Natural killer cell (primary cell): ENCODE measurements at regions not wholly inside any gene's neighbourhood (a gene's known extent, or its start where the extent isn't known, plus 50 kb on each side); places are given as distances from the start of the nearest gene placed in this dataset.

Experiments used
- ATAC-seq, 3 donors: fragments of 150-1000 bp in 2 of 3; fragments of 200-7000 bp in 1 of 3; cut with Tn5 transposase; 1 replicate in 1 of 3; 2 replicates in 2 of 3; pipeline ENCODE4 v1.10.0; 2021; ENCODE audit warnings: mild to moderate bottlenecking in 2 of 3, moderate library complexity in 2 of 3
- DNase-seq, 2 donors: peaks; one replicate each; pipeline versions ENCODE4 v3.0.0 to v3.0.0-alpha.2; 2013 to 2021; ENCODE audit warnings: mixed read lengths in 1 of 2
- H3K27ac ChIP-seq: one replicate; pipeline ENCODE4 v1.5.1; 2013; ENCODE audit warnings: mild to moderate bottlenecking, low read length
- H3K27me3 ChIP-seq: one replicate; pipeline ENCODE4 v1.6.1; 2013; ENCODE audit warnings: low read length; ENCODE audit not compliant: control insufficient read depth, insufficient read depth
- H3K36me3 ChIP-seq: one replicate; pipeline ENCODE4 v1.6.1; 2013; ENCODE audit warnings: low read length; ENCODE audit not compliant: control insufficient read depth, insufficient read depth
- H3K4me1 ChIP-seq: one replicate; pipeline ENCODE4 v1.6.1; 2013; ENCODE audit warnings: low read length; ENCODE audit not compliant: control insufficient read depth, insufficient read depth
- H3K4me3 ChIP-seq: one replicate; pipeline ENCODE4 v1.5.1; 2013; ENCODE audit warnings: low read length
- H3K9me3 ChIP-seq: one replicate; pipeline ENCODE4 v1.6.1; 2013; ENCODE audit warnings: low read length; ENCODE audit not compliant: control insufficient read depth, insufficient read depth
- H3K27ac Mint-ChIP-seq, 2 donors: one replicate each; pipeline ENCODE4 v1.8.0; 2022; ENCODE audit warnings: mild to moderate bottlenecking in 2 of 2, mixed read lengths in 2 of 2, moderate library complexity in 1 of 2
- H3K27me3 Mint-ChIP-seq, 2 donors: one replicate each; pipeline ENCODE4 v1.8.0; 2022; ENCODE audit warnings: low read depth in 2 of 2, mixed read lengths in 2 of 2
- H3K36me3 Mint-ChIP-seq: one replicate; pipeline ENCODE4 v1.8.0; 2022; ENCODE audit warnings: mixed read lengths
- H3K4me1 Mint-ChIP-seq, 2 donors: one replicate each; pipeline ENCODE4 v1.8.0; 2022; ENCODE audit warnings: mixed read lengths in 2 of 2
- H3K4me3 Mint-ChIP-seq: one replicate; pipeline ENCODE4 v1.8.0; 2022; ENCODE audit warnings: mild to moderate bottlenecking, moderate library complexity, mixed read lengths
- H3K9me3 Mint-ChIP-seq, 2 donors: one replicate each; pipeline ENCODE4 v1.8.0; 2022; ENCODE audit warnings: mixed read lengths in 2 of 2
- WGBS: methylation state at CpG from one replicate; pipeline ENCODE4 v1.1.7; 2013; ENCODE audit warnings: missing lambda C conversion rate; ENCODE audit not compliant: insufficient coverage; 5-methylcytosine and 5-hydroxymethylcytosine counted together
- intact Hi-C: fragments of 100-400 bp; cut with micrococcal nuclease; formaldehyde crosslinking; loops from one replicate; pipeline ENCODE4 v1.14.2; 2022
- TF ChIP-seq, protein P1 (sequence below): fragments of 200-600 bp; IDR thresholded peaks from one replicate; pipeline ENCODE4 v1.8.0; 2022; ENCODE audit warnings: antibody characterized with exemption

DNA sequence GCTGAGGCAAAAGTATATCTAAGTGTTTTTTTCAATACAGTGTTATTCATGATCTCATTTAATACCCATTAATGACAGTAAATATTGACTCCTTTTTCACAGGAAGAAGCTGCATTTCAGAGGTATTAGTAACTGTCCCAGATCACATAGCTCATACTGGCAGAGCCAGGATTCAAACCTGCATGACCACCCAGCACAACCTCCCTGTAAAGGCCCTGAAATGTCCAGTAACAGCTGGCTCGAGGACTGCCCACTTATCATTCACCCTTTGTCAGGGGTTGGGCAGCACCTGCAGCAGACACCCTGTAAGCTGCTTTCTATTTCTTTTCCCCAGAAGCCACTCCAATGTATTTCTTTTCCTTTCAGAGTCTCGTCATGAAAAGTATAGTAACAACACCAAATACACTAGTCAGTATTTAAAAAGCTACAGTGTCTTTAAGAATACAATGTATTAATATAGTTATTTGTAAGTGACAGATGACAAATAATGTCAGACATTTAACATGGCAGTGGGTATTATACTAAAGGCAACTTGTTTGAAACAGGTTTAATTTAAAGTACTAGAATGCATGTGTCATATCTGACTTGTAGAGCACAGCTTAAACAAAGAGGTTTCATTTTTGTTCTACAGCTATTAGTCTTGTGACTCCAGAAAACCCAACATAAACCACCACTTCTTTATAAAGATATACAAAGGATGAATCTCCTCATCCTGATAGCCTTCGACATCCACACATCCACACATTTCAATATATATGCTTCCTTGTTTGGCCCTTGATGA, 841.6 kb upstream of the GJE1 start:
- H3K9me3 Mint-ChIP-seq, result peaks cover 2 to 6% of the 10 kb centered on the region in 2 donors
- H3K27ac Mint-ChIP-seq, result no peak overlapping the region
- 82% methylated on average over 2 of the region's 3 CpGs for WGBS
- no peak overlapping the region for H3K4me3 Mint-ChIP-seq
- Histone ChIP-seq H3K36me3 (no peaks in the 10 kb centered on the region), H3K4me1 (no peaks in the 10 kb centered on the region), H3K27ac (no peak overlapping the region), H3K9me3 (no peaks in the 10 kb centered on the region), H3K4me3 (no peak overlapping the region), H3K27me3 (no peaks in the 10 kb centered on the region)
- H3K4me1 Mint-ChIP-seq, result no peaks in the 10 kb centered on the region
- no peaks in the 10 kb centered on the region for H3K27me3 Mint-ChIP-seq
- H3K36me3 Mint-ChIP-seq, result no peaks in the 10 kb centered on the region
- DNase-seq (no peak), ATAC-seq (no peak)
- intact Hi-C loops, result no loop called here
- TF ChIP-seq, protein P1, sequence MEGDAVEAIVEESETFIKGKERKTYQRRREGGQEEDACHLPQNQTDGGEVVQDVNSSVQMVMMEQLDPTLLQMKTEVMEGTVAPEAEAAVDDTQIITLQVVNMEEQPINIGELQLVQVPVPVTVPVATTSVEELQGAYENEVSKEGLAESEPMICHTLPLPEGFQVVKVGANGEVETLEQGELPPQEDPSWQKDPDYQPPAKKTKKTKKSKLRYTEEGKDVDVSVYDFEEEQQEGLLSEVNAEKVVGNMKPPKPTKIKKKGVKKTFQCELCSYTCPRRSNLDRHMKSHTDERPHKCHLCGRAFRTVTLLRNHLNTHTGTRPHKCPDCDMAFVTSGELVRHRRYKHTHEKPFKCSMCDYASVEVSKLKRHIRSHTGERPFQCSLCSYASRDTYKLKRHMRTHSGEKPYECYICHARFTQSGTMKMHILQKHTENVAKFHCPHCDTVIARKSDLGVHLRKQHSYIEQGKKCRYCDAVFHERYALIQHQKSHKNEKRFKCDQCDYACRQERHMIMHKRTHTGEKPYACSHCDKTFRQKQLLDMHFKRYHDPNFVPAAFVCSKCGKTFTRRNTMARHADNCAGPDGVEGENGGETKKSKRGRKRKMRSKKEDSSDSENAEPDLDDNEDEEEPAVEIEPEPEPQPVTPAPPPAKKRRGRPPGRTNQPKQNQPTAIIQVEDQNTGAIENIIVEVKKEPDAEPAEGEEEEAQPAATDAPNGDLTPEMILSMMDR, result no peak

DNA sequence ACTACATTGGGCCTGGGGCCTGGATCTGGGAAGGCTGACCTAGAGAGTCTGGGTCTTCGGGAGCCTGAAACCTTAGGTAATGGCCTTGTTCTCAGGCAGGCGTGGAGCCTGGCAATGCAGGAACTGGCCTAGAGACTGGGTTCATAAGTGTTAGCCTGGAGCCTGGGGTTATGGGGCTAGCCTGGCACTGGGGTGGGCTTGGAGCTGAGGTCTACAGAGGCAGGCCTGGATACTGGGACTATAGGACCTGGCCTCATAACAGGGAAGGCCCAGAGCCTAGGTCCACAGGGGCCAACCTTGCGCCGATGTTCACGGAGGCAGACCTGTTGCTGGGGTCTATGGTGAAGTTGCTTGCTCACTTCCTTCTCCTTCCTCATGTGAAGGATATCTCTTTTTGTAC, 843.8 kb upstream of the GJE1 start:
- DNase-seq (no peak), ATAC-seq (no peak)
- no peaks in the 10 kb centered on the region for H3K27me3 Mint-ChIP-seq
- H3K27me3 ChIP-seq, result no peaks in the 10 kb centered on the region
- no peaks in the 10 kb centered on the region for H3K9me3 ChIP-seq
- intact Hi-C loops, result no loop called here
- peaks cover 2 to 6% of the 10 kb centered on the region in 2 donors for H3K9me3 Mint-ChIP-seq
- TF ChIP-seq, protein P1, result no peak
- H3K4me1 ChIP-seq, result no peaks in the 10 kb centered on the region
- H3K4me3 ChIP-seq, result no peak overlapping the region
- 96% methylated on average over 5 of the region's 5 CpGs for WGBS
- no peak overlapping the region for H3K4me3 Mint-ChIP-seq
- no peaks in the 10 kb centered on the region for H3K36me3 Mint-ChIP-seq
- H3K36me3 ChIP-seq, result no peaks in the 10 kb centered on the region
- no peak overlapping the region for H3K27ac ChIP-seq
- H3K27ac Mint-ChIP-seq, result no peak overlapping the region
- H3K4me1 Mint-ChIP-seq, result no peaks in the 10 kb centered on the region

DNA sequence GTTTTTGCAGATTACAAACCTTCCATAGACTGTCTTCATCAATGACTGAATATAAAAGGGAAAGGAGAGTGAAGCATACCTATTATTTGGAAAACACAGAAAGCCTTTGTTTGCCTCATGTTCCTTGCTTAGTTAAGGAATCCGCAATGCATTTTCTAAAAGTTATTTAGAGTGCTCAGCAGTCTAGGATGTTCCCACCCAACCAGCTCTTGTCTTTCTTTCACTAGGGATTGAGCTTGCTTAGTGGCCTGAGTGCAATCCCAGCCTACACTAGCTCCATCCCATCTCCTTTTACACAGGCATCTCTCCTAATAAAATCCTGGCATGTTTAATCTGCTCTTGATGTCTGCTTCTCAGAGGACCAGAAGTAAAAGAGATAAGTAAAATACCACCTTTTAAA, 850.5 kb upstream of the GJE1 start:
- WGBS, result 92% methylated on average over 1 of the region's 1 CpG
- Histone ChIP-seq H3K27ac (no peak overlapping the region), H3K4me1 (no peaks in the 10 kb centered on the region), H3K9me3 (no peaks in the 10 kb centered on the region), H3K36me3 (no peaks in the 10 kb centered on the region), H3K27me3 (no peaks in the 10 kb centered on the region), H3K4me3 (no peak overlapping the region)
- DNase-seq (no peak), ATAC-seq (no peak)
- Mint-ChIP-seq H3K9me3 (no peaks in the 10 kb centered on the region), H3K4me3 (no peak overlapping the region), H3K27ac (no peak overlapping the region), H3K36me3 (no peaks in the 10 kb centered on the region), H3K4me1 (no peaks in the 10 kb centered on the region), H3K27me3 (no peaks in the 10 kb centered on the region)
- intact Hi-C loops, result no loop called here
- TF ChIP-seq, protein P1, result no peak

DNA sequence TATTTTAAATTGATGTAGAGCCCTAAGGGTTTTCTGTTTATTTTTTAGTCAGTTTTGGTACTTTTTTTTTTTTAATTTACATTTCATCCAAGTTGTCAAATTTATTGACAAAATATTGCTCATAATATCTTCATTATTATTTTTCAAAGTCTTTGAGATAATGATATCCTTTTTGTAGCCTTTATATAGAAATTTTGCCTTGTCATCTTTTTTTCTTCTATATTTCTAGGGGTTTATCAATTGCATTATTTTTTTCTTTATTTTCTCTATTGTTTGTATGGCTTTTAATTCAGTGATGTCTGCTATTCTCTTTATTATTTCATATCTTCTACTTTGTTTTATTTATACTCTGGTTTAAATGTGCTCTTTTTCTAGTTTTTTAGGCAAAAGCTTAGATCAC, 863.0 kb upstream of the GJE1 start:
- Mint-ChIP-seq H3K4me3 (no peak overlapping the region), H3K27me3 (no peaks in the 10 kb centered on the region), H3K36me3 (no peaks in the 10 kb centered on the region), H3K4me1 (no peaks in the 10 kb centered on the region), H3K27ac (no peak overlapping the region), H3K9me3 (no peaks in the 10 kb centered on the region)
- H3K36me3 ChIP-seq, result no peaks in the 10 kb centered on the region
- ATAC-seq, result no peak
- no peaks in the 10 kb centered on the region for H3K9me3 ChIP-seq
- intact Hi-C loops, result no loop called here
- no peak overlapping the region for H3K4me3 ChIP-seq
- H3K27me3 ChIP-seq, result no peaks in the 10 kb centered on the region
- no peak overlapping the region for H3K27ac ChIP-seq
- no peak for DNase-seq
- H3K4me1 ChIP-seq, result no peaks in the 10 kb centered on the region
- TF ChIP-seq, protein P1, result no peak
